CD14-positive monocyte (primary cell): ENCODE measurements at regions not wholly inside any gene's neighbourhood (a gene's known extent, or its start where the extent isn't known, plus 50 kb on each side); places are given as distances from the start of the nearest gene placed in this dataset.

Experiments
- DNase-seq, 3 donors: peaks; one replicate each; pipeline ENCODE4 v3.0.0-alpha.2; 2011 to 2022
- H2AFZ ChIP-seq: 2 replicates; pipeline ENCODE4 v1.6.0; 2012; ENCODE audit warnings: mild to moderate bottlenecking, low read depth, low read length, inconsistent platforms; ENCODE audit not compliant: insufficient read depth, poor library complexity, severe bottlenecking
- H3K27ac ChIP-seq, 2 donors: 1 replicate in 1 of 2; 2 replicates in 1 of 2; pipeline ENCODE4 v1.5.1; 2012 to 2013; ENCODE audit warnings: low read length in 2 of 2, control low read depth in 1 of 2, inconsistent platforms in 1 of 2, low read depth in 1 of 2, mild to moderate bottlenecking in 1 of 2
- H3K27me3 ChIP-seq, 2 donors: one replicate each; pipeline versions ENCODE4 v1.6.0 to v1.6.1; 2011 to 2013; ENCODE audit warnings: low read length in 2 of 2; ENCODE audit not compliant: control insufficient read depth in 2 of 2, insufficient read depth in 2 of 2
- H3K36me3 ChIP-seq, 2 donors: replicated peaks in 1 of 2; 1 replicate in 1 of 2; 2 replicates in 1 of 2; pipeline versions ENCODE4 v1.5.1 to v1.6.1; 2012 to 2013; ENCODE audit warnings: low read length in 2 of 2, control low read depth in 1 of 2, inconsistent platforms in 1 of 2, mild to moderate bottlenecking in 1 of 2; ENCODE audit not compliant: insufficient read depth in 2 of 2, control insufficient read depth in 1 of 2
- H3K4me1 ChIP-seq, 2 donors: 1 replicate in 1 of 2; 2 replicates in 1 of 2; pipeline versions ENCODE4 v1.5.1 to v1.6.1; 2012 to 2013; ENCODE audit warnings: low read length in 2 of 2, control low read depth in 1 of 2, inconsistent platforms in 1 of 2, mild to moderate bottlenecking in 1 of 2, moderate library complexity in 1 of 2; ENCODE audit not compliant: insufficient read depth in 2 of 2, control insufficient read depth in 1 of 2
- H3K4me2 ChIP-seq: replicated peaks from 2 replicates; pipeline ENCODE3; 2012; ENCODE audit warnings: low read length, moderate library complexity, mild to moderate bottlenecking; ENCODE audit not compliant: poor library complexity, severe bottlenecking; ENCODE audit errors: extremely low read depth
- H3K4me3 ChIP-seq, 3 experiments: fragments of 200-600 bp in 1 of 3; sonication (generic) in 1 of 3; replicated peaks in 1 of 3; 1 replicate in 2 of 3; 2 replicates in 1 of 3; pipeline ENCODE4 v1.5.1; 2011 to 2013; ENCODE audit warnings: low read length in 3 of 3, mild to moderate bottlenecking in 3 of 3, control low read depth in 2 of 3, low read depth in 2 of 3, inconsistent platforms in 1 of 3, moderate library complexity in 1 of 3
- H3K79me2 ChIP-seq: 2 replicates; pipeline ENCODE4 v1.6.0; 2012; ENCODE audit warnings: mild to moderate bottlenecking, control low read depth, inconsistent platforms, low read length, moderate library complexity; ENCODE audit not compliant: insufficient read depth
- H3K9ac ChIP-seq: 2 replicates; pipeline ENCODE4 v1.6.0; 2017; ENCODE audit warnings: low read length, mild to moderate bottlenecking; ENCODE audit not compliant: insufficient read depth, poor library complexity, severe bottlenecking
- H3K9me3 ChIP-seq, 2 donors: replicated peaks in 1 of 2; 1 replicate in 1 of 2; 2 replicates in 1 of 2; pipeline versions ENCODE4 v1.5.1 to v1.6.1; 2012 to 2013; ENCODE audit warnings: low read length in 2 of 2, control low read depth in 1 of 2; ENCODE audit not compliant: control insufficient read depth in 1 of 2, insufficient read depth in 1 of 2
- H4K20me1 ChIP-seq: 2 replicates; pipeline ENCODE4 v1.6.0; 2012; ENCODE audit warnings: mild to moderate bottlenecking, low read length, control low read depth, moderate library complexity; ENCODE audit not compliant: insufficient read depth
- H3K27ac Mint-ChIP-seq, 7 donors: one replicate each; pipeline ENCODE4 v1.8.0; 2020; ENCODE audit warnings: mild to moderate bottlenecking in 7 of 7, mixed read lengths in 7 of 7, moderate library complexity in 6 of 7, inconsistent platforms in 2 of 7
- H3K27me3 Mint-ChIP-seq, 3 donors: one replicate each; pipeline ENCODE4 v1.8.0; 2021 to 2022; ENCODE audit warnings: low read depth in 3 of 3, mild to moderate bottlenecking in 3 of 3, mixed read lengths in 3 of 3, moderate library complexity in 3 of 3, inconsistent platforms in 1 of 3
- H3K36me3 Mint-ChIP-seq, 2 donors: one replicate each; pipeline ENCODE4 v1.8.0; 2020; ENCODE audit warnings: mixed read lengths in 2 of 2, inconsistent platforms in 1 of 2, mild to moderate bottlenecking in 1 of 2
- H3K4me1 Mint-ChIP-seq: one replicate; pipeline ENCODE4 v1.8.0; 2020; ENCODE audit warnings: mild to moderate bottlenecking, mixed read lengths
- H3K4me3 Mint-ChIP-seq, 2 donors: one replicate each; pipeline ENCODE4 v1.8.0; 2020; ENCODE audit warnings: mild to moderate bottlenecking in 2 of 2, mixed read lengths in 2 of 2, moderate library complexity in 1 of 2
- H3K9me3 Mint-ChIP-seq, 7 donors: one replicate each; pipeline ENCODE4 v1.8.0; 2020 to 2022; ENCODE audit warnings: mixed read lengths in 7 of 7, mild to moderate bottlenecking in 6 of 7, moderate library complexity in 6 of 7, inconsistent platforms in 2 of 7
- WGBS: methylation state at CpG from one replicate; pipeline ENCODE4 v1.1.5; 2013; ENCODE audit warnings: missing lambda C conversion rate; ENCODE audit not compliant: insufficient coverage; 5-methylcytosine and 5-hydroxymethylcytosine counted together
- intact Hi-C, 2 donors: fragments of 100-400 bp; cut with micrococcal nuclease; formaldehyde crosslinking; loops; one replicate each; pipeline versions ENCODE4 v1.15.0 to v1.15.1; 2023
- TF ChIP-seq, protein P1 (sequence below): fragments of 200-600 bp; IDR thresholded peaks from one replicate; pipeline ENCODE4 v1.8.0; 2022; ENCODE audit warnings: antibody characterized with exemption, mild to moderate bottlenecking

DNA sequence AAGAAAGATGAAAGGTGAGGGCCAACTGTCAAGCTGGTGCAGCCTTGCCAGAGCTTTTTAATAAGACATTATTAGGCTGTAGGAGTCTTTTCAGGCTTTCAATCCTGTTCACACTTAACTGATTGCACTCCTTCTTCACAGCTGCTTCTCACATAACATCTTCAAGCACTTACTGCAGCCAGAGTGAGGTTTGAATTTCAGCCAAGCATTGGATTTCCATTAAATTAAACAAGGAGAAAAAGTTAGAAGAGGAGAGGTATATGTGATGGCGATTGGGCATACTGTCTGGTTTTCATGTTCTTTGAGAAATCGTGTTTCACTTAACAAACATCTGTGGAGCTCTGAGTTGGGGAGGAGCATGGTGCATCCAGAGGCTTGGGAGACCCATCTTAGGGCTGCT is 392.8 kb upstream of the LRRC3B start:
- intact Hi-C loops = no loop called here
- no peaks in the 10 kb centered on the region for H3K27me3 Mint-ChIP-seq
- 84% methylated on average over 2 of the region's 2 CpGs for WGBS
- Histone ChIP-seq H3K4me1 (no peaks in the 10 kb centered on the region), H3K36me3 (no peaks in the 10 kb centered on the region), H3K9me3 (peaks cover 0 to 28% of the 10 kb centered on the region in 2 donors), H3K27ac (no peak overlapping the region), H3K9ac (no peak overlapping the region), H3K27me3 (no peaks in the 10 kb centered on the region), H4K20me1 (no peaks in the 10 kb centered on the region), H2AFZ (no peak overlapping the region), H3K4me3 (no peak overlapping the region), H3K79me2 (no peaks in the 10 kb centered on the region), H3K4me2 (no peak overlapping the region)
- peaks cover 0 to 22% (median 4%) of the 10 kb centered on the region in 7 donors for H3K9me3 Mint-ChIP-seq
- TF ChIP-seq, protein P1, sequence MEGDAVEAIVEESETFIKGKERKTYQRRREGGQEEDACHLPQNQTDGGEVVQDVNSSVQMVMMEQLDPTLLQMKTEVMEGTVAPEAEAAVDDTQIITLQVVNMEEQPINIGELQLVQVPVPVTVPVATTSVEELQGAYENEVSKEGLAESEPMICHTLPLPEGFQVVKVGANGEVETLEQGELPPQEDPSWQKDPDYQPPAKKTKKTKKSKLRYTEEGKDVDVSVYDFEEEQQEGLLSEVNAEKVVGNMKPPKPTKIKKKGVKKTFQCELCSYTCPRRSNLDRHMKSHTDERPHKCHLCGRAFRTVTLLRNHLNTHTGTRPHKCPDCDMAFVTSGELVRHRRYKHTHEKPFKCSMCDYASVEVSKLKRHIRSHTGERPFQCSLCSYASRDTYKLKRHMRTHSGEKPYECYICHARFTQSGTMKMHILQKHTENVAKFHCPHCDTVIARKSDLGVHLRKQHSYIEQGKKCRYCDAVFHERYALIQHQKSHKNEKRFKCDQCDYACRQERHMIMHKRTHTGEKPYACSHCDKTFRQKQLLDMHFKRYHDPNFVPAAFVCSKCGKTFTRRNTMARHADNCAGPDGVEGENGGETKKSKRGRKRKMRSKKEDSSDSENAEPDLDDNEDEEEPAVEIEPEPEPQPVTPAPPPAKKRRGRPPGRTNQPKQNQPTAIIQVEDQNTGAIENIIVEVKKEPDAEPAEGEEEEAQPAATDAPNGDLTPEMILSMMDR = no peak
- no peaks in the 10 kb centered on the region for H3K36me3 Mint-ChIP-seq
- no peak overlapping the region for H3K4me3 Mint-ChIP-seq
- H3K4me1 Mint-ChIP-seq = no peaks in the 10 kb centered on the region
- DNase-seq = no peak
- H3K27ac Mint-ChIP-seq = no peak overlapping the region

DNA sequence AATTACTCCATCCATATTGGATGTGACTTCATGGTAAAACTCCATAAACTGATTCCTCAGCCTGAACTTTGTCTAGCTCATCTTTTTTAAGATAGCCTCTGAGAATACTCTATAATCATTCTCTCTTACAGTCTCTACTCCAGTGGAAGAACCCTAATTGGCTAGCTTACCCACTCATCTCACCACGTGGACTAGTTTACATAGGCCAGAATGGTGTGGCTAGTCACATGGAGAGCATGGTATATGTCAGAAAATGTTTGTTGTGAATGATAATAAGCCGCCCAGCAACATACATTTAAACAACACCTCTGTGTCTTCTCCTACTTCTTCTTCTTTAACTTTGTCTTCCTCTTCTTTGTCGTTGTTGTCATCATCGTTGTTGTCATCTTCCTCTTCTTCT is 389.2 kb upstream of the LRRC3B start:
- Histone ChIP-seq H2AFZ (no peak overlapping the region), H3K4me2 (no peak overlapping the region), H3K4me1 (no peaks in the 10 kb centered on the region), H3K79me2 (no peaks in the 10 kb centered on the region), H3K4me3 (no peak overlapping the region), H3K27me3 (no peaks in the 10 kb centered on the region), H3K9ac (no peak overlapping the region), H3K36me3 (no peaks in the 10 kb centered on the region), H3K27ac (no peak overlapping the region), H4K20me1 (no peaks in the 10 kb centered on the region), H3K9me3 (peaks cover 0 to 11% of the 10 kb centered on the region in 2 donors)
- no peak for DNase-seq
- no peaks in the 10 kb centered on the region for H3K27me3 Mint-ChIP-seq
- no peak overlapping the region for H3K27ac Mint-ChIP-seq
- 94% methylated on average over 2 of the region's 4 CpGs for WGBS
- TF ChIP-seq, protein P1 = no peak
- H3K36me3 Mint-ChIP-seq = no peaks in the 10 kb centered on the region
- intact Hi-C loops = no loop called here
- H3K9me3 Mint-ChIP-seq = peaks cover 0 to 24% (median 5%) of the 10 kb centered on the region in 7 donors
- no peak overlapping the region for H3K4me3 Mint-ChIP-seq
- no peaks in the 10 kb centered on the region for H3K4me1 Mint-ChIP-seq
